Gastroesophageal sphincter (tissue), 4 donors: ENCODE measurements at regions not wholly inside any gene's neighbourhood (a gene's known extent, or its start where the extent isn't known, plus 50 kb on each side); places are given as distances from the start of the nearest gene placed in this dataset.

ENCODE experiments used
- ATAC-seq: fragments of 150-250 bp; one replicate; pipeline ENCODE4 v1.9.1; 2016; ENCODE audit warnings: mild to moderate bottlenecking, moderate library complexity
- H3K27ac ChIP-seq, 4 donors: fragments of 200-600 bp; sonication (generic) in 3 of 4; 1 replicate in 3 of 4; 2 replicates in 1 of 4; pipeline ENCODE4 v1.5.1; 2016 to 2019
- H3K27me3 ChIP-seq: fragments of 200-600 bp; sonication (generic); one replicate; pipeline ENCODE4 v1.5.1; 2019
- H3K36me3 ChIP-seq, 2 donors: fragments of 200-600 bp; sonication (generic); one replicate each; pipeline ENCODE4 v1.5.1; 2019; ENCODE audit warnings: control low read depth in 1 of 2
- H3K4me1 ChIP-seq, 3 donors: fragments of 200-600 bp; sonication (generic); 1 replicate in 2 of 3; 2 replicates in 1 of 3; pipeline ENCODE4 v1.5.1; 2016 to 2019; ENCODE audit warnings: control low read depth in 2 of 3
- H3K4me3 ChIP-seq, 2 donors: fragments of 200-600 bp; sonication (generic); one replicate each; pipeline ENCODE4 v1.5.1; 2019; ENCODE audit warnings: mild to moderate bottlenecking in 1 of 2, moderate library complexity in 1 of 2
- H3K9me3 ChIP-seq, 3 donors: fragments of 200-600 bp; sonication (generic); one replicate each; pipeline ENCODE4 v1.5.1; 2017 to 2019; ENCODE audit warnings: control low read depth in 2 of 3
- EP300 ChIP-seq: sonication (generic); formaldehyde crosslinking; IDR thresholded peaks from one replicate; pipeline ENCODE4 v1.6.1; 2017; ENCODE audit warnings: antibody characterized with exemption, mild to moderate bottlenecking
- POLR2A ChIP-seq, 2 donors: fragments of 450-650 bp; IDR thresholded peaks; one replicate each; pipeline ENCODE4 v1.6.1; 2017; ENCODE audit warnings: antibody characterized with exemption in 2 of 2, mild to moderate bottlenecking in 2 of 2, moderate library complexity in 1 of 2
- POLR2AphosphoS5 ChIP-seq: sonication (generic); formaldehyde crosslinking; IDR thresholded peaks from one replicate; pipeline ENCODE4 v1.6.1; 2017; ENCODE audit warnings: antibody characterized with exemption
- whole genome bisulfite sequencing, 2 donors: methylation state at CpG; one replicate each; pipeline ENCODE4 v1.1.5; 2018; ENCODE audit warnings: low coverage in 1 of 2; 5-methylcytosine and 5-hydroxymethylcytosine counted together
- TF ChIP-seq, protein P1 (sequence below), 4 experiments: fragments of 200-600 bp in 2 of 4; fragments of 450-650 bp in 2 of 4; sonication (generic) in 1 of 4; IDR thresholded peaks; one replicate each; pipeline ENCODE4 v1.5.1; 2017 to 2019; ENCODE audit warnings: antibody characterized with exemption in 4 of 4, mild to moderate bottlenecking in 2 of 4, moderate library complexity in 2 of 4

DNA sequence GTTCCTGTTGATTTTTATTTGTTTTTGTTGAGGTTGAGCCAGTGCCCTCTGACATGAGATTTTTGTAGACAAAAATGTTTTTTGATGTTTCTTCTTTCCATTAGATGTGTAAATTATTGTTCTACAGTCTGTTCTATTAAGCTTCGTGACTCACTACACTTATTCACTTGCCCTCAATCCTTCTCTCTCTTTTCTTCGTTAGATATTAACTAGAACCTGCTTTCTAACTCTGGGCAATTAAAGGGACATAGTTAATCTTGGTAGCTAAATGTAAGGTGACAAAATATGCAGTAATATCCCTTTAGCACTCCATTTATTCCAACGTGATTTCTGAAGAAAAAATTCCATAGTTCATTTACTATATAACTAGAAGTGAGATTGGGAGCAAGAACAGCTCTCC is 333.9 kb downstream of the PDHA2 start:
- Histone ChIP-seq H3K4me1 (no peaks in the 10 kb centered on the region), H3K36me3 (no peaks in the 10 kb centered on the region), H3K27ac (no peak overlapping the region), H3K9me3 (peaks cover 0 to 4% (median 0%) of the 10 kb centered on the region in 3 donors), H3K27me3 (no peaks in the 10 kb centered on the region), H3K4me3 (no peak overlapping the region)
- no peak for ATAC-seq
- TF ChIP-seq POLR2A (IDR thresholded peaks at IDR 0.05) (no peak), EP300 (no peak), POLR2AphosphoS5 (no peak)
- TF ChIP-seq, protein P1, sequence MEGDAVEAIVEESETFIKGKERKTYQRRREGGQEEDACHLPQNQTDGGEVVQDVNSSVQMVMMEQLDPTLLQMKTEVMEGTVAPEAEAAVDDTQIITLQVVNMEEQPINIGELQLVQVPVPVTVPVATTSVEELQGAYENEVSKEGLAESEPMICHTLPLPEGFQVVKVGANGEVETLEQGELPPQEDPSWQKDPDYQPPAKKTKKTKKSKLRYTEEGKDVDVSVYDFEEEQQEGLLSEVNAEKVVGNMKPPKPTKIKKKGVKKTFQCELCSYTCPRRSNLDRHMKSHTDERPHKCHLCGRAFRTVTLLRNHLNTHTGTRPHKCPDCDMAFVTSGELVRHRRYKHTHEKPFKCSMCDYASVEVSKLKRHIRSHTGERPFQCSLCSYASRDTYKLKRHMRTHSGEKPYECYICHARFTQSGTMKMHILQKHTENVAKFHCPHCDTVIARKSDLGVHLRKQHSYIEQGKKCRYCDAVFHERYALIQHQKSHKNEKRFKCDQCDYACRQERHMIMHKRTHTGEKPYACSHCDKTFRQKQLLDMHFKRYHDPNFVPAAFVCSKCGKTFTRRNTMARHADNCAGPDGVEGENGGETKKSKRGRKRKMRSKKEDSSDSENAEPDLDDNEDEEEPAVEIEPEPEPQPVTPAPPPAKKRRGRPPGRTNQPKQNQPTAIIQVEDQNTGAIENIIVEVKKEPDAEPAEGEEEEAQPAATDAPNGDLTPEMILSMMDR (IDR thresholded peaks at IDR 0.05) = no peak
- 68 to 77% methylated on average over 3 of the region's 3 CpGs for WGBS, 2 donors

DNA sequence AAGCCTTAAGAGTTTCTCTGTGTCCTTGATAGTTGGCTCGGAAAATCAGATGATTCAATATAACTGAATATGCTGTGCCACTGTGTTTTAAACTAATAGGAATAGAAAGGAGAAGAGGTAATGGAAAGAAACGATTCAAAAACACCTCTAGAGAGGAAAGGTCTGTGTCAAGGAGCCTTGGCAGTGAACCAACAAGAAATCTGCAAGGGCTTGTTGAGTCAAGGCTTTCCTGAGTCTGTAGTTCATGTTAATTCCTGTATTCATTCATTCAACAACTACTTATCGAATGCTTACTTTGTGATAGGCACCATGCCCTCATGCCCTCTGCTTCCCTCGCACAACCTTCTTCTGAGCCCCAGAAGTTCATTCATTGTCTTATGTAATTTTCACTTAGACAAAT is 336.0 kb downstream of the PDHA2 start:
- no peak overlapping the region for H3K4me3 ChIP-seq
- TF ChIP-seq POLR2AphosphoS5 = no peak
- TF ChIP-seq EP300 = no peak
- TF ChIP-seq, protein P1 (IDR thresholded peaks at IDR 0.05) = no peak
- no peak for TF ChIP-seq POLR2A (IDR thresholded peaks at IDR 0.05)
- 52 to 73% methylated on average over 4 of the region's 4 CpGs for WGBS, 2 donors

DNA sequence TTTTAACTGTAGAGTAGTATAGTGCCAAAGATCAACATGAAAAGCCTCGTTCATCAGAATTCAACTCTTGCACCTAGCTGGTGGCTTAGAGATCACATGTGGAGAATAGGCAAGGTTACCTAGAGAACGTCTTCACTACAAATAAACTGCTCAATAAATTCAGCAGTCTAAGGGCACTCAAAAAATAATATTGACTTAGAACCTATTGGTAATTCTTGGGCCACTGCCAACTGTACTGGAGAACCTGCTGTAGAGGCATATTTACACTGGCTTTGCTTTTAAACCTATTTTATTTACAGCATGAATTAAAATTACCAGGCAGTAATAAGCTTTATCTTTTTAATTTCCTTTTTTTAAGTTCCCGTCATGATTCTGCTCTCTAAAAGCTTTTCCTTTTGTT is 343.7 kb downstream of the PDHA2 start:
- Histone ChIP-seq H3K4me1 (no peaks in the 10 kb centered on the region), H3K27me3 (no peaks in the 10 kb centered on the region), H3K36me3 (no peaks in the 10 kb centered on the region), H3K27ac (no peak overlapping the region), H3K4me3 (no peak overlapping the region), H3K9me3 (no peaks in the 10 kb centered on the region)
- TF ChIP-seq EP300 (no peak), POLR2A (IDR thresholded peaks at IDR 0.05) (no peak), POLR2AphosphoS5 (no peak)
- TF ChIP-seq, protein P1 (IDR thresholded peaks at IDR 0.05) = no peak
- no peak for ATAC-seq
- WGBS, 2 donors = 61 to 66% methylated on average over 3 of the region's 3 CpGs

More for the DNA sequence above, 336.0 kb downstream of the PDHA2 start:
- Histone ChIP-seq H3K4me1 (no peaks in the 10 kb centered on the region), H3K27me3 (no peaks in the 10 kb centered on the region), H3K36me3 (no peaks in the 10 kb centered on the region), H3K9me3 (no peaks in the 10 kb centered on the region), H3K27ac (no peak overlapping the region)
- no peak for ATAC-seq

DNA sequence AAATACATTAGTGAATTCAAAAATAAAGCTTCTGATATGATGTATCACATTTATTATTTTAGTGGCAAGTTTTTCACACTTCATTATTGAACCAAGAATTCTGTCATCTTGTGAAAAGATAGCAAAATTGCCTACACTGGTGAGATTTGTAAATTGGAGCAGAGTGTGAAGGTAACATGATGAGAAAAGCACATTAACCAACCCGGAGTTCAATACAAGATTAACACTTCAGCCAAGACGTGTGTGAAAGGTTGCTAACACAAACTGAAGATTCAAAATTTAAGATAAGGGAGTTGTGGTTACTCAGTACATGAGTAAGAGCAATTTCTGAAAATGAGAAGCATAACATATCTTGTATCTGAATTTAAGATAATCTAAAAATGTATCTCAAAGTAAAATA is 346.7 kb downstream of the PDHA2 start:
- TF ChIP-seq, protein P1 (IDR thresholded peaks at IDR 0.05) = no peak
- Histone ChIP-seq H3K27ac (no peak overlapping the region), H3K4me1 (no peaks in the 10 kb centered on the region), H3K4me3 (no peak overlapping the region), H3K36me3 (no peaks in the 10 kb centered on the region), H3K27me3 (no peaks in the 10 kb centered on the region), H3K9me3 (no peaks in the 10 kb centered on the region)
- 41 to 72% methylated on average over 2 of the region's 2 CpGs for WGBS, 2 donors
- ATAC-seq = no peak

DNA sequence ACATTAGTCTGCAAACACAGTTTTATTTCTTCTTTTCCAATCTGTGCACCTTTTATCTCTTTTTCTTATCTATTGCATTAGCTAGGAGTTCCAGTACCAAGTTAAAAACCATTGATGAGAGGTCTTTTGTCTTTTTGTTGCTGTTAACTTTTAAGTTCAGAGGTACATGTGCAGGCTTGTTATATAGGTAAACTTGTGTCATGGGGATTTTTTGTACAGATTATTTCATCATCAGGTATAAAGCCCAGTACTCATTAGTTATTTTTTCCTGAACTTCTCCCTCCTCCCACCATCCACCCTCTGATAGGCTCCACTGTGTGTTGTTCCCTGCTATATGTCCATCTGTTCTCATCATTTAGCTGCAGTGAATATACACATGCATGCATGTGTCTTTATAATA is 349.9 kb downstream of the PDHA2 start:
- no peak for ATAC-seq
- no peaks in the 10 kb centered on the region for H3K9me3 ChIP-seq
- H3K36me3 ChIP-seq = no peaks in the 10 kb centered on the region
- no peak overlapping the region for H3K4me3 ChIP-seq
- no peak overlapping the region for H3K27ac ChIP-seq
- H3K27me3 ChIP-seq = no peaks in the 10 kb centered on the region
- TF ChIP-seq POLR2AphosphoS5 (no peak), EP300 (no peak), POLR2A (IDR thresholded peaks at IDR 0.05) (no peak)
- TF ChIP-seq, protein P1 (IDR thresholded peaks at IDR 0.05) = no peak
- H3K4me1 ChIP-seq = no peaks in the 10 kb centered on the region
